H1 (cell line): ENCODE measurements at regions not wholly inside any gene's neighbourhood (a gene's known extent, or its start where the extent isn't known, plus 50 kb on each side); places are given as distances from the start of the nearest gene placed in this dataset.

ENCODE experiments used
- CTCF ChIA-PET: fragments of 300-600 bp; sonication (Branson Sonifier 250); formaldehyde crosslinking; loops from one replicate; lab custom pipeline; 2021; ENCODE audit not compliant: partially characterized antibody; lab: Charles Lee
- POLR2A ChIA-PET: fragments of 300-600 bp; sonication (Branson Sonifier 250); formaldehyde crosslinking; loops from one replicate; lab custom pipeline; 2021; ENCODE audit warnings: inconsistent platforms; ENCODE audit not compliant: partially characterized antibody; lab: Charles Lee
- DNase-seq, 2 experiments: peaks; one replicate each; pipeline versions ENCODE4 v3.0.0 to v3.0.0-alpha.2; 2010 to 2022; ENCODE audit warnings: low spot score in 2 of 2, low read depth in 1 of 2, mixed read lengths in 1 of 2
- FAIRE-seq: peaks from 2 replicates; lab custom pipeline; 2011; peaks lifted over from hg19 to GRCh38; lab: Jason Lieb, UNC
- H2AFZ ChIP-seq: 2 replicates; pipeline ENCODE4 v1.8.1; 2012; ENCODE audit warnings: low read length, inconsistent platforms
- H2AK5ac ChIP-seq: 2 replicates; pipeline ENCODE4 v1.6.1; 2013; ENCODE audit warnings: low read depth, low read length
- H2BK120ac ChIP-seq: replicated peaks from 2 replicates; pipeline ENCODE3; 2013; ENCODE audit warnings: low read depth, low read length, inconsistent platforms
- H2BK12ac ChIP-seq: 2 replicates; pipeline ENCODE4 v1.6.1; 2013; ENCODE audit warnings: low read depth, low read length
- H2BK15ac ChIP-seq: 2 replicates; pipeline ENCODE4 v1.6.1; 2013; ENCODE audit warnings: low read length
- H2BK20ac ChIP-seq: 2 replicates; pipeline ENCODE4 v1.6.1; 2013; ENCODE audit warnings: low read length
- H2BK5ac ChIP-seq: 2 replicates; pipeline ENCODE4 v1.6.1; 2013; ENCODE audit warnings: low read depth, low read length
- H3K14ac ChIP-seq: 2 replicates; pipeline ENCODE4 v1.6.1; 2013; ENCODE audit warnings: inconsistent platforms; ENCODE audit not compliant: insufficient read length
- H3K18ac ChIP-seq: 2 replicates; pipeline ENCODE4 v1.6.1; 2013; ENCODE audit warnings: low read length; ENCODE audit errors: extremely low read depth
- H3K23ac ChIP-seq: 2 replicates; pipeline ENCODE4 v1.6.1; 2013; ENCODE audit warnings: inconsistent platforms; ENCODE audit not compliant: insufficient read length
- H3K23me2 ChIP-seq: 2 replicates; pipeline ENCODE4 v1.6.1; 2013; ENCODE audit warnings: low read depth, low read length
- H3K27ac ChIP-seq: 2 replicates; pipeline ENCODE4 v1.6.1; 2011; ENCODE audit warnings: low read depth, low read length, inconsistent platforms
- H3K27me3 ChIP-seq, 4 experiments: replicated peaks in 1 of 4; 1 replicate in 1 of 4; 2 replicates in 3 of 4; pipeline versions ENCODE4 v1.6.1 to v1.8.1; 2011 to 2013; ENCODE audit warnings: low read length in 3 of 4, mild to moderate bottlenecking in 3 of 4, inconsistent platforms in 2 of 4, mixed read lengths in 2 of 4, moderate library complexity in 1 of 4; ENCODE audit not compliant: control insufficient read depth in 3 of 4, insufficient read depth in 3 of 4; ENCODE audit errors: extremely low read depth in 1 of 4
- H3K36me3 ChIP-seq, 4 experiments: 2 replicates each; pipeline versions ENCODE4 v1.6.1 to v1.8.1; 2011 to 2013; ENCODE audit warnings: mild to moderate bottlenecking in 4 of 4, low read length in 3 of 4, moderate library complexity in 2 of 4, control low read depth in 1 of 4, inconsistent platforms in 1 of 4; ENCODE audit not compliant: insufficient read depth in 4 of 4, control insufficient read depth in 2 of 4
- H3K4ac ChIP-seq: replicated peaks from 2 replicates; pipeline ENCODE3; 2013; ENCODE audit warnings: low read length, low read depth, mixed read lengths, inconsistent platforms; ENCODE audit not compliant: insufficient read length
- H3K4me1 ChIP-seq, 4 experiments: replicated peaks in 1 of 4; 1 replicate in 1 of 4; 2 replicates in 3 of 4; pipeline versions ENCODE4 v1.6.1 to v1.8.1; 2011 to 2013; ENCODE audit warnings: low read length in 3 of 4, inconsistent platforms in 2 of 4, mixed read lengths in 1 of 4; ENCODE audit not compliant: insufficient read depth in 4 of 4, control insufficient read depth in 3 of 4
- H3K4me2 ChIP-seq, 2 experiments: 2 replicates each; pipeline versions ENCODE4 v1.6.1 to v1.8.1; 2011 to 2013; ENCODE audit warnings: low read depth in 2 of 2, low read length in 2 of 2, control low read depth in 1 of 2, inconsistent platforms in 1 of 2, mild to moderate bottlenecking in 1 of 2; ENCODE audit not compliant: insufficient read depth in 1 of 2
- H3K4me3 ChIP-seq, 4 experiments: fragments of 200-600, 300-600 bp in 1 of 4; sonication (generic), shearing (Covaris generic), sonication (Bioruptor Twin) in 1 of 4; 2 replicates each; pipeline versions ENCODE4 v1.5.1 to v1.8.1; 2011 to 2016; ENCODE audit warnings: low read length in 4 of 4, low read depth in 3 of 4, control low read depth in 2 of 4, inconsistent platforms in 2 of 4, mild to moderate bottlenecking in 2 of 4, mixed read lengths in 1 of 4, moderate library complexity in 1 of 4; ENCODE audit not compliant: insufficient read depth in 2 of 4; ENCODE audit errors: extremely low read depth in 1 of 4
- H3K56ac ChIP-seq: replicated peaks from 2 replicates; pipeline ENCODE3; 2013; ENCODE audit warnings: low read depth, mild to moderate bottlenecking, mixed read lengths, low read length, inconsistent platforms; ENCODE audit not compliant: insufficient read length
- H3K79me1 ChIP-seq: 2 replicates; pipeline ENCODE4 v1.6.1; 2013; ENCODE audit warnings: low read depth, low read length, control low read depth
- H3K79me2 ChIP-seq, 2 experiments: 2 replicates each; pipeline versions ENCODE4 v1.6.1 to v1.8.1; 2012 to 2013; ENCODE audit warnings: low read length in 2 of 2, mild to moderate bottlenecking in 2 of 2, inconsistent platforms in 1 of 2; ENCODE audit not compliant: insufficient read depth in 2 of 2, control insufficient read depth in 1 of 2
- H3K9ac ChIP-seq, 4 experiments: replicated peaks in 1 of 4; 1 replicate in 1 of 4; 2 replicates in 3 of 4; pipeline versions ENCODE4 v1.6.1 to v1.8.1; 2011 to 2013; ENCODE audit warnings: low read depth in 3 of 4, low read length in 3 of 4, control low read depth in 2 of 4, mild to moderate bottlenecking in 2 of 4, moderate library complexity in 2 of 4, inconsistent platforms in 1 of 4; ENCODE audit errors: extremely low read depth in 1 of 4
- H3K9me3 ChIP-seq, 2 experiments: 2 replicates each; pipeline versions ENCODE4 v1.6.1 to v1.8.1; 2012 to 2013; ENCODE audit warnings: mild to moderate bottlenecking in 2 of 2, moderate library complexity in 2 of 2, control low read depth in 1 of 2, inconsistent platforms in 1 of 2, low read depth in 1 of 2, low read length in 1 of 2, mixed read lengths in 1 of 2; ENCODE audit not compliant: insufficient read depth in 2 of 2
- H4K20me1 ChIP-seq, 2 experiments: replicated peaks in 1 of 2; 2 replicates each; pipeline versions ENCODE3 to v1.8.1; 2011 to 2013; ENCODE audit warnings: inconsistent platforms in 2 of 2, low read length in 2 of 2, mild to moderate bottlenecking in 1 of 2; ENCODE audit not compliant: insufficient read depth in 2 of 2, control insufficient read depth in 1 of 2
- H4K5ac ChIP-seq: 2 replicates; pipeline ENCODE4 v1.6.1; 2013; ENCODE audit warnings: low read length, low read depth, mixed read lengths, inconsistent platforms; ENCODE audit not compliant: insufficient read length
- H4K8ac ChIP-seq: 2 replicates; pipeline ENCODE4 v1.8.0; 2013; ENCODE audit warnings: mild to moderate bottlenecking, moderate library complexity, low read length, inconsistent platforms; ENCODE audit not compliant: insufficient read depth; ENCODE audit errors: extremely low read depth
- H4K91ac ChIP-seq: replicated peaks from 2 replicates; pipeline ENCODE3; 2013; ENCODE audit warnings: low read length, mixed read lengths, inconsistent platforms; ENCODE audit not compliant: insufficient read length
- BACH1 ChIP-seq: IDR thresholded peaks from 2 replicates; pipeline ENCODE4 v1.6.1; 2012; ENCODE audit warnings: low read length, improper control_type of control experiment
- HDAC2 ChIP-seq, 2 experiments: fragments of 300-600 bp in 1 of 2; sonication (generic) in 1 of 2; IDR thresholded peaks; 2 replicates each; pipeline ENCODE4 v1.6.1; 2011 to 2012; ENCODE audit warnings: low read depth in 2 of 2, low read length in 2 of 2, mild to moderate bottlenecking in 2 of 2, moderate library complexity in 2 of 2, borderline replicate concordance in 1 of 2, inconsistent platforms in 1 of 2
- KDM4A ChIP-seq: IDR thresholded peaks from one replicate; pipeline ENCODE4 v1.7.1; 2012; ENCODE audit warnings: low read depth, mild to moderate bottlenecking, moderate library complexity, low read length, inconsistent platforms; ENCODE audit not compliant: severe bottlenecking
- NRF1 ChIP-seq: IDR thresholded peaks from 2 replicates; pipeline ENCODE4 v1.6.1; 2011; ENCODE audit warnings: mild to moderate bottlenecking, low read depth, low read length, improper control_type of control experiment
- SAP30 ChIP-seq: fragments of 300-600 bp; sonication (generic); IDR thresholded peaks from 2 replicates; pipeline ENCODE4 v1.7.1; 2012; ENCODE audit warnings: low read length, moderate library complexity, mild to moderate bottlenecking, inconsistent platforms; ENCODE audit not compliant: insufficient read depth, insufficient replicate concordance
- TEAD4 ChIP-seq: IDR thresholded peaks from 2 replicates; pipeline ENCODE4 v1.6.1; 2012; ENCODE audit warnings: low read depth, low read length, inconsistent platforms, mixed read lengths
- WGBS, 2 experiments: shearing (Covaris generic) in 1 of 2; methylation state at CpG; one replicate each; pipeline versions ENCODE4 v1.1.6 to v1.1.7; 2013 to 2015; ENCODE audit warnings: low lambda C conversion rate in 2 of 2, mixed read lengths in 2 of 2, inconsistent platforms in 1 of 2, low coverage in 1 of 2, missing lambda C conversion rate in 1 of 2; ENCODE audit not compliant: insufficient replicate concordance in 2 of 2, insufficient coverage in 1 of 2, insufficient read length in 1 of 2; ENCODE audit errors: extremely low coverage in 1 of 2, missing lambda C conversion rate in 1 of 2; 5-methylcytosine and 5-hydroxymethylcytosine counted together
- TF ChIP-seq, protein P1 (sequence below): IDR thresholded peaks from 2 replicates; pipeline ENCODE4 v1.6.1; 2011; ENCODE audit warnings: low read length, improper control_type of control experiment

DNA sequence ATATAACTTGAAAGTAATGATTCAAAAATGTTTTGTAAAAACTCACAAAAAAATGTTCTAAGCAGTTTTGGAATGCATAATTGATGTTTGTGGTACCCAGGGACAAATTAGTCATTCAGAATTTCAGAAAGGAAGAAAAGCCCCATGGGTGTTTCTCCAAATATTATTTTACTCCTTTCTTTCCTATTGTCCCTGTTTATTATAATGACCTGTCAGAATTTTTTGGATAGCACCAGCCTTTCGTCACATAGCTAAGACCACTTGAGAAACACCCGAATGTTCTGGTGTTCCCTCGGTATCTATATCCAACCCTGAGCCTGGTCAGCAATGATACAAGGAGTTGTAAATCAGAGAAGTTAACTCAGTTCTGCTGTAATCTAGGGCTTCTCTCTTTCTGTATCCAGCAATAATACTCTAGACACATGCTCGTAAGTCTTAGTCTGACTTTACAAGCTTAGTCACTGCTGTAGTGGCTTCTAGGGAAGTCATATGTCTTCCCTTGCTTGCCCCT lies 64.8 kb upstream of the MEOX2 start:
- no peaks in the 10 kb centered on the region for H3K9me3 ChIP-seq
- H3K56ac ChIP-seq: no peak overlapping the region
- H3K4ac ChIP-seq: no peak overlapping the region
- H2BK20ac ChIP-seq: no peak overlapping the region
- FAIRE-seq (no peak), DNase-seq (no peak)
- H3K4me2 ChIP-seq: no peak overlapping the region
- no peak overlapping the region for H4K5ac ChIP-seq
- no peak overlapping the region for H3K4me3 ChIP-seq
- H2BK15ac ChIP-seq: no peak overlapping the region
- H3K23ac ChIP-seq: no peak overlapping the region
- no peak overlapping the region for H3K14ac ChIP-seq
- no peaks in the 10 kb centered on the region for H3K79me2 ChIP-seq
- H2BK12ac ChIP-seq: no peak overlapping the region
- no peak for TF ChIP-seq KDM4A
- no peak for TF ChIP-seq SAP30
- TF ChIP-seq NRF1: no peak
- no peak for TF ChIP-seq TEAD4
- TF ChIP-seq BACH1: no peak
- no peak for TF ChIP-seq HDAC2 (IDR thresholded peaks at IDR 0.05; ENCODE audit: borderline replicate concordance in 1 of 2, low read depth in 2 of 2, low read length in 2 of 2)
- TF ChIP-seq, protein P1, sequence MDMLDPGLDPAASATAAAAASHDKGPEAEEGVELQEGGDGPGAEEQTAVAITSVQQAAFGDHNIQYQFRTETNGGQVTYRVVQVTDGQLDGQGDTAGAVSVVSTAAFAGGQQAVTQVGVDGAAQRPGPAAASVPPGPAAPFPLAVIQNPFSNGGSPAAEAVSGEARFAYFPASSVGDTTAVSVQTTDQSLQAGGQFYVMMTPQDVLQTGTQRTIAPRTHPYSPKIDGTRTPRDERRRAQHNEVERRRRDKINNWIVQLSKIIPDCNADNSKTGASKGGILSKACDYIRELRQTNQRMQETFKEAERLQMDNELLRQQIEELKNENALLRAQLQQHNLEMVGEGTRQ: no peak
- H2BK5ac ChIP-seq: no peak overlapping the region
- H3K27ac ChIP-seq: no peak overlapping the region
- 97% methylated on average over 4 of the region's 4 CpGs; no CpG with 5 or more reads in 1 of the 2 experiments for WGBS, 2 experiments
- H3K36me3 ChIP-seq: no peaks in the 10 kb centered on the region
- no peak overlapping the region for H2BK120ac ChIP-seq
- no peak overlapping the region for H3K9ac ChIP-seq
- H4K20me1 ChIP-seq: no peaks in the 10 kb centered on the region
- no peak overlapping the region for H3K18ac ChIP-seq
- no peak overlapping the region for H2AFZ ChIP-seq
- ChIA-PET POLR2A (no interaction called here), CTCF (no interaction called here)
- H3K23me2 ChIP-seq: 0 out of 2 replicates have a peak, but pooled peaks cover under 1% of the 10 kb centered on the region
- no peaks in the 10 kb centered on the region for H3K27me3 ChIP-seq
- H2AK5ac ChIP-seq: no peak overlapping the region
- H4K91ac ChIP-seq: no peak overlapping the region
- H3K4me1 ChIP-seq: no peaks in the 10 kb centered on the region
- no peaks in the 10 kb centered on the region for H3K79me1 ChIP-seq
- H4K8ac ChIP-seq: no peak overlapping the region
